Lower leg skin (tissue), 3 donors: ENCODE measurements at regions not wholly inside any gene's neighbourhood (a gene's known extent, or its start where the extent isn't known, plus 50 kb on each side); places are given as distances from the start of the nearest gene placed in this dataset.

Experiments
- CTCF ChIP-seq, 3 donors: fragments of 450-650 bp; IDR thresholded peaks; one replicate each; pipeline ENCODE4 v1.5.1; 2016; ENCODE audit warnings: antibody characterized with exemption in 3 of 3, mild to moderate bottlenecking in 3 of 3, moderate library complexity in 2 of 3
- POLR2A ChIP-seq, 2 donors: fragments of 450-650 bp; IDR thresholded peaks; one replicate each; pipeline ENCODE4 v1.6.1; 2016 to 2017; ENCODE audit warnings: antibody characterized with exemption in 2 of 2, mild to moderate bottlenecking in 1 of 2, moderate library complexity in 1 of 2

- no peak for TF ChIP-seq CTCF (IDR thresholded peaks at IDR 0.05)
- no peak for TF ChIP-seq POLR2A (IDR thresholded peaks at IDR 0.05)
Measured at GRCh38 chr4:26032142-26032541, 118.1 kb downstream of the SMIM20 start.
